ENCODE measurements at regions not wholly inside any gene's neighbourhood (a gene's known extent, or its start where the extent isn't known, plus 50 kb on each side); places are given as distances from the start of the nearest gene placed in this dataset.

DNA sequence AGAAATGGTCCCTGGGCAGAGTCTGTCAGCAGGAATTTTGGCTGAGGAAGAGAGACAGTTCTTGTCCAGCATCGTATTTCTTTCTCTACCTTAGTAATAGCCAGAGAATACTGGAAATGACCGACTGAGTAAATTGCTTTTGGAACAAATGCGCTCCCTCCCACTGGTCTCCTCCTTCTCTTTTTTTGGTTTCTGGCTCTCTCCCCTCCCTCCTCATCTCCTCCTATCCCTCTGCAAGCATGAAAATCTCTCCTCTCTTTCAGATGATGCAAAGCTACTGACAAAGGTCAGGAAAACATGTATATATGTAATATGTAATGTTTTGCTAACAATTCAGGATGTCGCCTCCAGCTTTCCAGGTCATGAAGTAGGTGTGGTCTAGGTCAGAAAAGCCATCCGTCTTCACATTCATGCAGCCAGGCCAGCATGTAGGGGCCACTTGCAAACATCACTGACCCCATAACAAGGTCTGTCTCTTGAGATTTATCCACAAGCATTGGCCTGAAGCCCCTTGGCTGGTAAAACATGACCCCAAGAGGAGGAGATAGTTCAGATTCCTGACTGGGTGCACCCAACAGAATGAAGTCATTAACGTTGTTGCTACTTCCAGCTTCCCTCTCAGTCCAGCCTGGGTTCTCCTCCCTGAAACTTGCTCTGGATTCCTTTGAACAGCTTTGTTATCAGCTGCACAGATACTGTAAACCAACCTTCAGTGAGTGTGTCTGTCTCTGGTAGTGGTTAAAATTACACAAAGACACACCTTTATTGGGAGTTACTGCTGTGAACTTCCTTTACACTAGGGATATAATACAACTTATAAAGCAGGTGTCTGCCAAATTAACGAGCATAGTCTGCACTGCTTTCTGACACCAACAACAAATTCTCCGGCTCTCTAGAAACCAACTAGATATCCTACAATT lies 864.4 kb upstream of the KLHL29 start:
- DNase-seq, result no peak

DNA sequence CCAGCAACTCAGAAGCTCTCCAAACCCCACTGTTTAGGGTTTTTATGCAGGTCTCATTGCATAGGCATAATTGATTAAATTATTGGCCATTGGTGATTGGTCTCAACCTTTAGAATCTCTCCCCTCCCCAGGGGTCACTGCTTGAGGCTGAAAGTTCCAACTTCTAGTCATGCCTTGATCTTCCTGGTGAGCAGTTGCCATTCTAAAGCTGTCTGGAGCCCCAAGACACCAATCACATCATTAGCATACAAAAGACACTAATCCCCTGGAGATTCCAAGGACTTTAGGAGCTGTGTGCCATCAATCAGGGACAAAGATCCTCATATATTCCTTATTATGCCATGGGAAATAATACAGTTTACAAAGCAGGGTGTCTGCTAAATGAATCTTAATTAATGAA lies 863.4 kb upstream of the KLHL29 start:
- DNase-seq, result no peak

DNA sequence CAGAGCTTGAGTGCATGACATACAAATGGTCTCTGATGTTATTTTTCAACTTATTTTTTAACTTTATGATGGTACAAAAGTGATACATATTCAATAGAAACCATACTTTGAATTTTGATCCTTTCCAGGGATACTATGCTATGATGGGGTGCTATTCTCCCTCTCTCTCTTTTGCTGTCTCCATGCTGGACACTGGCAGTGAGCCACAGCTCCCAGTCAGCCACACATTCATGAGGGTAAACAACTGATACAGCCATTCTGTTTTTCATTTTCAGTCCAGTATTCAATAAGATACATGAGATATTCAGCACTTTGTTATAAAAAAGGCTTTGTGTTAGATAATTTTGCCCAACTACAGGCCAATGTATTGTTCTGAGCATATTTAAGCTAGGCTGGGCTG lies 859.3 kb upstream of the KLHL29 start:
- DNase-seq, result no peak

DNA sequence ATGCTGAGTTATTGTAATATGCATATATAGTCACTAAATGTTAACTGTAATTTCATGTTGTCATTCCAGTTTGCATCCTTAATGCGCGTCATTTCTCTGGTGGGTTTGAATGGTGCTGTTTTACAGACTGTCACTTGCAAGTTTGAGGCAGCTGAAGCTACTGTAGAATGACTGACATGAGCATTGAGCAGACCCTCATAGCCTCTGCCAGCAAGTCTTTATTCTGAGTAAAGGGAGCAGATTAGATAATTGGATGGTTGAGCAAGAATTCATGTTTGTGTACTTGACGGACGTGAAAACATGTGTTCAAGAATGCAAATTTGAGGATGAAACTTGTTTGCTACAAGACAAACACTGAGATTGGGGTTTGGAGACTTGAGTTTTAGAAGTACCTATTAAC lies 854.8 kb upstream of the KLHL29 start:
- no peak for DNase-seq

DNA sequence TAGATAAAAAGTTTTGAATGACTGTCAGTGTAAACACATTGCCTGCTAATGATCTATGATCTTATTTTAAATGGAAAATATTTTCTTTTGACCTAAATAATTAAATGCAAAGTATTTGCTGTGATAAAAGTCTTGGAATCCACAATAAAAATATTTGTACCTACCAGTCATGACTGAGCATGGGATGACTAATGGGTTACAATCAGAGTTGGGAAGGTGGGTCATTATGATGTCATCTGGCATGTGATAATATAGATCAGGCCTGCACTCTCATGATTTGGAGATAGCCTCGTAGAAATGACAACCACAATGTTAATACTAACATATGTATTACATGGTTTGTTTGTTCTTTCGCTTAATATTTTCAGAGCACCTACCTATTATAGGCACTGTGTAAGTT lies 848.8 kb upstream of the KLHL29 start:
- DNase-seq, result no peak

DNA sequence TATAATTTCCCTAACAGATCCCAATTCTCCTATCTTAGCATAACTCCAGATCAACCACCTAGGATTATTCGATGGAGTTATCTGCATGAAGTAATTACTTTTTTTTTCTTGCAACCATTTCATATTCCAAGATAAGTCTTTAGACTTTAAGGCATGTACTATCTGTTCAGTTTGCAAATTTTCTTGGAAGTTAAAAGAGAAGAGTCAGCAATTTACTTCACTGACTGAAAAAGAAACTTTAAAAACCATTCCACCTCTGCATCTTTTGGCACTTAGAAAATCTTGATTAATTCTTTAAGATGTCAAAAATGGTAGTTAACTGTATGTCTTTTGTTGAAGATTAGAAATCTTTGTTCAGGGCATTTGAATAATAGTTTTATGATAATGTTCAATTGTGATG lies 830.5 kb upstream of the KLHL29 start:
- DNase-seq, result no peak

DNA sequence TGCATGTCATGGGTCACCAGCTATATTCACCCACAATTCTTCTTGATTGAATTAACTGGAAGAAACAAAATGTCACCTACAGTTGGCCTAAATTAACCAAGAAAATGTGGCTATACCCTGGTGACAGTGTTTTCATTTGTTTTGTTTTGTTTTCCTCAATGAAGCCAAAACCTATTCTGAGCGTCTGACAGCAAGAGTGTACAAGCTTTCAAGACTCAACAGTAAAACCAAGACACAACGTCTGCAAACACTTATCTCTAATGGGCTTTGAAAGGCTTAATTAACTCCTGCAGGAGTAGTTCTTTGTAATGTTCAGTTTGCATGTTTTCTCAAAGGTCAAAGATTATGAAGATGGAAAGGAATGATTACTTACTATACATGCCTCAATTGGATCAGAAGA lies 827.6 kb upstream of the KLHL29 start:
- DNase-seq, result no peak

DNA sequence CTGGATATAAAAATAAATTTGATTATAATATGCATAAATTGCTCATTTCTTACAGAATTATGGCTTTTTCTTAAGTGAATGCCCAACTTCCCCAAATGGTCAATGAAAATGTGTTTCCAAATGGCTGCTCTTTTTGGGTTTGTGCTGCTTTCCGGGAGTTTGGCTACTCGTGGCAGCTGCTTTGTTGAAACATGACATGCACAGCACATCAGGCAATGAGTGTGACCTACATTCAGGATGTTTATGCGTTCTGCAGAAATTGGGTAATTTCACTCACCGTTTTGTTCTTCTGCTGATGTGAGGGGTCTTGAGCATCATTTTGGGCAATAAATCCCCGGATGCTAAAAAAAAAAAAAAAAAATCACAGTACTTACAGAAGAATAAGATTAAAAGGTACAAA lies 825.0 kb upstream of the KLHL29 start:
- no peak for DNase-seq

DNA sequence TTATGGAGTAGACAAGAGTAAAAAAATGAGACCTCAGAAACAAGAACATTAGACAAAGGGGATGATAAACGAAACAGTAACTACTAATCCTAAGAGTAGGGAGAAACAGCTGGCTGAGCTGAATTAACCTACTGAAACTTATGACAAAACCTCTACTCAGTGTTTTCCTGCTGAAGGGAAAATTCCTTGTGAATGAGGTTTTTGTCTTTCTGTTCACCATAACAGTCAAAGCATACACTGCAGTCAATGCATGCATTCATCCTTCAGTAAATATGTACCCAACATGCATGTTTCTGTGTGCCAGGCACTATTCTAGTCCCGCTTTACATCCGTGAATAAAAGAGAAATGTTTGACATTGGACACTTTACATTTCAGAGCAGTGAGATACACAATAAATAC lies 805.6 kb upstream of the KLHL29 start:
- no peak for DNase-seq

DNA sequence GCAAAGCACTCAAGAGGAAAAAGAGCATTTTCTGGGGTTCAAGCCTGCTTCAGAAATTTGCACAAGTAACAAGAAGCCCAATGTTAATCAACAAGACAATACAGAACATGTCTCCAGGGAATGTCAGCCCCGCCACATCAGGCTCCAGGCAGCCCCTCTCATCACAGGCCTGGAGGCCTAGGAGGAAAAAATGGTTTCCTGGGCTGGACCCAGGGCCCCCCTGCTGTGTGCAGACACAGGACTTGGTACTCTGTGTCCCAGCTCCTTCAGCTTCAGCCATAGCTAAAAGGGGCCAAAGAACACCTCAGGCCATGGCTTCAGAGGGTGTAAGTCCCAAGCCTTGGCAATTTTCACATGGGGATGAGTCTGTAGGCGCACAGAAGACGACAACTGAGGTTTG lies 802.9 kb upstream of the KLHL29 start:
- no peak for DNase-seq

DNA sequence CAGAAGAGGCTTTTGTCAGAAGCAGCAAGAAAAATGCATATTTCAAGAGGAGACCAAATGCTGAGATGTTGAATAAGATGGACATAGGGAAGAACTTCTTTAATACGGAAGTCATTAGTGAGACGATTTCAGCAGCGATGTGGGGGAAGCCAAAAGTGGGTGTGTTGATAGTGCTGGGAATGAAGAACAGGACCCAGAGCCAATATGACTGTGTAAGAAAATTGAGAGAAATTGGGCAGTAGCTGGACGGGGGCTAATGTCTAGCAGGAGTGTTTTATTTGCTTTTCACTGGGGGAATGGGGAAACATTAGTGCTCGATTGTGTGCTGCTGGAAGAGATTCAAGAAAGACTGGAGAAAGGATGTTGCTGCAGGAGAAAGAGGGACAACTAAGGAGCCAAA lies 788.7 kb upstream of the KLHL29 start:
- no peak for DNase-seq

DNA sequence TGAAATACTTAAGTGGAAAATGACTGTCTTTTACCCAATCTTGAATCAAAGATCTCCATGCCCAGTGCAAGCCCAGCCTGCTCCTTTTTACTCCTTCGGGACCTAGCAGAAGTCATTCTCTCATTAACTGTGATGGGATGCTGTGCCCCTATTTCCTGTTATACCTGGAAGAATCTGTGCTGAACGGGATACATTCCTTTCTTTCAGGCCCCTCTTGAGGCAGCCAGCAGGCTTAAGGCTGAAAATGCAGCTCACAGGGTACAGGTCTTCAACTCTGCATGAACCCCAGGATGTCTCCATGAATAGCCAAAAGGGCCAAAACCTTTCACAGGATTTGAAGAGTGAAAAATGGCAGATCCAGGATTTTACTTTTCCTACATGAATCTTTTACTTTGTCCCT lies 784.8 kb upstream of the KLHL29 start:
- DNase-seq, result no peak

DNA sequence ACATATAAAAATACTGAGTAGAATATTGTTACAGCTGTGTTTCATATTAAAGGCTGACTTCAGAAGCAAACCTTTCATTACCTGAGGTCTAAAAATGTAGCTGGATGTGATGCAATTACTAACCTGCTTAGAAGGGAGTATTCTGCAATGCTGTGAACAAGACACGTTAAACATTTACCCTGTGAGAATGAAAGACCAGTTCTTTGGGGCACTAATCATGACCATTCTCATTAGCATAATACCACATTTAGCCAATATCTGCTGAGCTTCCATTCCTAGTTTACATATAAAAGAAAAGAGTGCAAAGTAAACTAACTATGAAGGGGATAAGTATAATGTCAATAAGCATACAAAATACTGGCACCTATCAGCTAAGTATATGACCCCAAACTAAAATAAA lies 784.0 kb upstream of the KLHL29 start:
- DNase-seq, result no peak

DNA sequence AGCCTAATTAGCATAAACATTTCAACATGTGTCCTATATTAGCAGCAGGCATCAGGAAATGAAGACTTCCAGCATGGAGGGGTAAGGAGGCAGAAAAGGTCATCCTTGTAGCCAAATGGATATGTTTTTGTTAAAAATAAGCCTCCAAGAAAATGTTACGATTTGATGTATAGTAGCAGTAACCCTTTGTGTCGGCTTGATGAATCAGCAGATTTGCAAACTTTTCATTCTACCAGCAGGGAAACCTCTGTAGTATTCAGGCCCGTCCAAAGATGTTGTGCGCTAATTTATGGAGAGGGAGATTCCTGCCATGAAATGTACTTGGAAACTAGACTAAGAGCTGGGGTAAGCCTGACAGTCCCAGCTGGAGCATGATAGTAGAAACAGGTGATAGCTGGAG lies 780.8 kb upstream of the KLHL29 start:
- DNase-seq, result no peak

DNA sequence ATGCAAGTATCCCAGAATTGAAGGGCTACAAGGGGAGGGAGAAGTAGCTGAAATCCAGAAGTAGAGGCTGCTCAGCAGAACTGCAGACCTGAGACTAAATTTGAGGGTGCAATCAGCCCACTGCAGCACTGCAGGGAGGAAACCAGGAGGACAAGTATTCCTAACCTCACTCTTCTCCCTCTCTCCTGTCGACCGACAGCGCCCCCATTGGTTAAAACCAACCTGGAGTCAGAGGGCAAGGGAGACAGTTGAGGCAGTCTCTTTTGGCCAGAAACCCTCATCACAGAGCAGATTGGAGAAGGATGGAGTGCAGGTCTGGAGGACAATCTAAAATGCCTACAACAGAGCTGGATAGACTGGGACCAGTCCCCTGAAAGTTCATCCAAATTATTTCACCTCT lies 768.9 kb upstream of the KLHL29 start:
- no peak for DNase-seq

DNA sequence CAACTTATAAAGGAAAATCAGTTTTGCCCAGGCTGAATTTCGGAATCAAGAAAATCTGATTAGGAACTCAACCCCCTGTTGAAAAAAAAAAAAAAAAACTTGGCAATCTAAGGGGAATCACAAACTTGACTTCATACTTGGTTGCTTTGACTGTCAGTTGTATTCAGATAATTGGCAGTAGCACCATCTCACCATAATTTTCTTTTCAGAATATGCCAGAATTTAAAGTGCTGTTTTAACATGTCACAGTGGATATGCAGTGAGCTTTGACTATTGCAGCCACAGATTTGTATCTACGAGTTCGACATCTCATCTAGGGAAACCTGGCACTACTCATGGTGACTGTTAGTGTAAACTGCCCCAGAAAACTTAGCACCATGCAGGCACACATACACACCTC lies 761.4 kb upstream of the KLHL29 start:
- no peak for DNase-seq

DNA sequence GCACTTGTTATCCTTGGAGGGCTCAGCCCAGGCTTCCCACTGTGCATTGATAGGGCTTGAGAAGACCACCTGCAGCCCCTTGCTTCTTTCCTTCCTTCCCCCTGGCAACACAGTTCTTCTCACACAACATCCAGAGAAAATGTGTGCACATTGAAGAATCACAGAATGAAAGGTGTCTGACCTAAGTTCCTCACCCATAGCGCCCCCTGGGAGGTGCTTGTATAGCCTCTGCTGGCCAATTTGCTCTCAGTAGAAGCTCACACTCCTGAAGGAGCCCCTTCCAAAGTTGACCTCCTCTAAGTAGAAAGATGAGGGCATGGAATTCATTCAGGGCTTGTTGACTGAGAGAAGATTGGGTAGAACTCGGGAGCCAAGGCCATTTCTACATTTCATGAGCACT lies 758.4 kb upstream of the KLHL29 start:
- peak in 1 of 2 experiments; percentile 25 for DNase-seq

DNA sequence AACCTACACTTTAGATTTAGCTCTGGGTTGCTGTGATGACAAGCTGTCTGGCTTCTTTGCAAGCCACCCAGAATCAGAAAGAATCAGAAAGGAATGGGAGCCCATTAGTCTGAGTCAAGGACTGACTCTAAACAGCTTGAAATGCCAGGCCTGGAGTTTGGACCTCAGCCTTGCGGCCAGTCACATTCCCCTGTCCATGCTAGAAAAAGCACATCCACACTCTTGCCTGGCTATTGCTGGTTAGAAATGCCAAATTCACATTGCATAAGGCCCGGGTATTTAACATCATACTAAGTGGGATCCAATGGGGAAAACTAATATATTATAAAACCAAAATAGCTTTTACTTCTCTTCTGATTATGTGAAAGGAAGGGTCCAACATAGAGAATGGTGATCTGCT lies 756.8 kb upstream of the KLHL29 start:
- no peak for DNase-seq

DNA sequence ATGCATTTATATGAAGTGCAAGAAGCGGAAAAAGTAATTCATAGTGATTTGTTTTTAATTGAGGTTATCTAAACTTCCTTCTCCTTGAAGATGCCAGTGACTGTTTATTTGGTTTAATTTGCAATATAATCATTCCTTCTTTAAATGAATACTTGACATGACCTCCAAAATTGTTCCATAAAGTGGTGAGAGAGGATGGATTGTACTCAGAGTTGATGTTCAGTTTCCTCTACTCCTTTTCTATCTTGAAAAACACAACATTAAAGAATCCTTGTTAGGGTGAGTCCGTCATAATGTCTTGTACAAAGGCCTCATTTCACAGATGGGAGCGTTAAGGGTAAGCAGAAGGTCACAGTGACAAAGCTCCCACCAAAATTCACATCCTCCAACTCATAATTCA lies 756.1 kb upstream of the KLHL29 start:
- no peak for DNase-seq

DNA sequence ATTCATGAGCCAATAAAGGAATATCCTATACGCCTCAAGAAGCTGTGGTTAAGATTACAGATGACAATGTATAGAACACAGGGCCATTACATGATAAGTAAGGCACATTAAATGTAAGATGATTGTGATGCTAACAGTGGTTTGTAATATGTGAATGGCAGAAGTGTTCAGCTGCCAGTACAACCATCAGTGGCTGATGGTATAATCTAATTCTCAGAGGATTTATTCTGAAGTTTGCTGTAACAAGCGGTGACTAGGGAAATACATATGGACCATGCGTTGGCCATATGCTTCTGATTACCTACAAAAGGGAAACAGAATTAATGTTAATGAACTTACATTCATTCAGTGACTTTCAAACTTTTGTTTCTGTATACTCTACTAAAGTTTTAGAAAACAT lies 750.8 kb upstream of the KLHL29 start:
- no peak for DNase-seq

DNA sequence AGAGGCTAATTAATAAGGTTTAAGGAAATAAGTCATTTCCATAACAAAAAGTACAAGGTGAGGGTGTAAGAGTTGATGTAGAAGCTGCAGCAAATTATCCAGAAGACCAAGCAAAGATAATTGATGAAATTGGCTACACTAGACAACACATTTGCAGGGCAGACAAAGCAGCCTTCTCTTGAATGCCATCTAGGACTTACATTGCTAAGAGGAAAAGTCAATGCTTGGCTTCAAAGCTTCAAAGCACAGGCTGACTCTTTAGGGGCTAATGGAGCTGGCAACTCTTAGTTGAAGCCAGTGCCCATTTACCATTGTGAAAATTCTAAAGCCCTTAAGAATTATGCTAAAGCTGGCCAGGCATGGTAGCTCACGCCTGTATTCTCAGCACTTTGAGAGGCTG lies 728.6 kb upstream of the KLHL29 start:
- DNase-seq, result no peak

DNA sequence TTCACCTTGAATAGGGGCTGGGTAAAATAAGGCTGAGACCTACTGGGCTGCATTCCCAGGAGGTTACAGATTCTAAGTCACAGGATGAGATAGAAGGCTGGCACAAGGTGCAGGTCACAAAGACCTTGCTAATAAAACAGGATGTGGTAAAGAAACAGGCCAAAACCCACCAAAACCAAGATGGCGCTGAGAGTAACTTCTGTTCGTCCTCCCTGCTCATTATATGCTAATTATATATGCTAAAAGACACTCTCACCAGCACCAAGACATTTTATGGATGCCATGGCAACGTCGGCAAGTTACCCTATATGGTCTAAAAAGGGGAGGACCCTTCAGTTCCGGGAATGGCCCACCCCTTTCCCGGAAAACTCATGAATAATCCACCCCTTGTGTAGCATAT lies 711.5 kb upstream of the KLHL29 start:
- DNase-seq, result no peak

DNA sequence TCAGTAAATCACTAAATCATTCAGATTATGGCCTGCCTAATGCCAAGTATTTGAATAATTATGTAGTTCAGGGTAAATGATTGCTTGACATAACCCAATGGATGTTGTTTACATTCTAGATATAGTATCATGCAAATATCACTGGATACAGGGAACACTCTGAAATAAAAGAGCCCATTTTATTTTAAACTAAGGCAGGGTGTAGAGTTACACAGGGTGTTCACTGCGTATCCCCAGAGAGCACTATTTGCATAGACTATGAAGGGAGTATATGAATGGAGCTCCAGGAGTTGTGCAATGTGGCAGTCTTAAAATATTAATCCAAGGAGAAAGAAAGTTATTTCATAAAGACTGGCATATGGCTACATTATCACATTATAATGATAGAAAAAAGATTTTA lies 701.1 kb upstream of the KLHL29 start:
- no peak for DNase-seq

DNA sequence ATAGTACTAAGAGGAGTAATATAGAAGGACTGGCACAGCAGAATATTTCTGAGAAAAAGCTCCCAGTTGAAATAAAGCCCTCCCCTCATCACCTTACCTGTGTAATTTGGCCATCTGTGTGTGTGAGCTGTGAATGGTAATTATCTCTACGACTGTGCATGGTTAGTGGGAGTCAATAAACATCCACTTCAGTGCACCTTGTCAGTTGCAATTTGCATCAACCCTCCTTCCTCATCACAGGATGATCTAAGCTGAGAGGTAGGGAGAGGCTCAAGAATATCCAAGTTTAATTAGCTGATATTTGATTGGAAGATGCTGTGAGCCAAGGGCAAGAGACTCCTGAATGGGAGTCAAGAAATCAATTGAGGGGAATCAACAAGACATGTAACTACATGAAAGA lies 694.9 kb upstream of the KLHL29 start:
- DNase-seq, result no peak

DNA sequence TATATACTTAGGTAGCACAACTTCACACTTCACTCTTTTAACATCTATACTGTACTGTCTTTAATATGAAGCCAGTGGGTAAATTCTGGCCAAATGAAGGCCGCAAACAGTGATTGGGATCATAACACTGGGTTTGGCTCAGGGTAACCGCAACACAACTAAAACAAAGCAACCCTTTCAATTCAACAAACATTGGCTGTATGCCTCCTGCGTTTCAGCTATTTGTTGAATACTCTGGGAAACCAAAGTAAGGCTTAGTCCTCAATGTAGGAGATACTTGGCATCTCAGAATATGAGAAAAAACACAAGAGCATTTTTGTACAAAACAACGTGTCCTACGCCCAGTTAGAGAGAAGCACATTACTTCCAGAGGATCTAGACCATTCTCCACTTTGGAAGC lies 693.3 kb upstream of the KLHL29 start:
- DNase-seq, result no peak
